H9 (cell line): ENCODE measurements at regions not wholly inside any gene's neighbourhood (a gene's known extent, or its start where the extent isn't known, plus 50 kb on each side); places are given as distances from the start of the nearest gene placed in this dataset.
"Not testable (repeated sequence)": the region's sequence is repeated elsewhere in the genome, so short reads cannot be mapped to it uniquely, and the experiment has no call there.

Experiments
- DNase-seq: peaks from one replicate; pipeline ENCODE4 v3.0.0-alpha.2; 2017
- H2AFZ ChIP-seq: one replicate; pipeline ENCODE4 v1.6.1; 2013; ENCODE audit warnings: mild to moderate bottlenecking, low read length, control low read depth, moderate library complexity
- H2AK5ac ChIP-seq: 2 replicates; pipeline ENCODE4 v1.6.1; 2013; ENCODE audit warnings: low read length, control low read depth, mixed read lengths; ENCODE audit not compliant: insufficient read length
- H2BK120ac ChIP-seq: one replicate; pipeline ENCODE4 v1.6.1; 2013; ENCODE audit warnings: low read depth, mild to moderate bottlenecking, low read length, control low read depth, inconsistent platforms; ENCODE audit not compliant: poor library complexity, severe bottlenecking
- H2BK12ac ChIP-seq: 2 replicates; pipeline ENCODE4 v1.6.1; 2013; ENCODE audit warnings: low read length, control low read depth, mixed read lengths, low read depth; ENCODE audit not compliant: insufficient read length
- H2BK15ac ChIP-seq: 2 replicates; pipeline ENCODE4 v1.6.1; 2013; ENCODE audit warnings: low read depth, low read length, control low read depth
- H2BK20ac ChIP-seq: one replicate; pipeline ENCODE4 v1.6.1; 2013; ENCODE audit warnings: low read depth, mild to moderate bottlenecking, low read length, control low read depth, inconsistent platforms; ENCODE audit not compliant: poor library complexity, severe bottlenecking
- H2BK5ac ChIP-seq: 2 replicates; pipeline ENCODE4 v1.6.1; 2013; ENCODE audit warnings: low read length, control low read depth, mixed read lengths; ENCODE audit not compliant: insufficient read length
- H3K14ac ChIP-seq: 2 replicates; pipeline ENCODE4 v1.6.1; 2013; ENCODE audit warnings: low read length, control low read depth; ENCODE audit not compliant: insufficient read depth
- H3K18ac ChIP-seq: 2 replicates; pipeline ENCODE4 v1.6.1; 2013; ENCODE audit warnings: low read depth, mild to moderate bottlenecking, mixed read lengths, low read length, control low read depth; ENCODE audit not compliant: insufficient read length
- H3K23ac ChIP-seq: 2 replicates; pipeline ENCODE4 v1.6.1; 2013; ENCODE audit warnings: low read length, control low read depth, mixed read lengths, low read depth; ENCODE audit not compliant: insufficient read length
- H3K23me2 ChIP-seq: 2 replicates; pipeline ENCODE4 v1.6.1; 2013; ENCODE audit warnings: low read depth, mild to moderate bottlenecking, mixed read lengths, low read length, control low read depth; ENCODE audit not compliant: insufficient read length, poor library complexity, severe bottlenecking
- H3K27ac ChIP-seq: 2 replicates; pipeline ENCODE4 v1.5.1; 2013; ENCODE audit warnings: low read length, control low read depth, mixed read lengths, low read depth; ENCODE audit not compliant: insufficient read length
- H3K27me3 ChIP-seq: 2 replicates; pipeline ENCODE4 v1.6.1; 2013; ENCODE audit warnings: low read length, control low read depth, inconsistent platforms; ENCODE audit not compliant: insufficient read depth
- H3K4ac ChIP-seq: 2 replicates; pipeline ENCODE4 v1.6.1; 2013; ENCODE audit warnings: low read depth, mild to moderate bottlenecking, control low read depth, inconsistent platforms, low read length, moderate library complexity
- H3K4me1 ChIP-seq: 2 replicates; pipeline ENCODE4 v1.6.1; 2013; ENCODE audit warnings: low read length, control low read depth, inconsistent platforms; ENCODE audit not compliant: insufficient read depth
- H3K4me2 ChIP-seq: 2 replicates; pipeline ENCODE4 v1.6.1; 2013; ENCODE audit warnings: low read length, control low read depth, mixed read lengths; ENCODE audit not compliant: insufficient read length, insufficient read depth
- H3K56ac ChIP-seq: 2 replicates; pipeline ENCODE4 v1.6.1; 2013; ENCODE audit warnings: low read depth, mild to moderate bottlenecking, mixed read lengths, low read length, control low read depth; ENCODE audit not compliant: insufficient read length
- H3K79me1 ChIP-seq: 2 replicates; pipeline ENCODE4 v1.6.1; 2013; ENCODE audit warnings: low read depth, mild to moderate bottlenecking, moderate library complexity, low read length, control low read depth, inconsistent platforms; ENCODE audit not compliant: insufficient read depth, poor library complexity, severe bottlenecking
- H3K79me2 ChIP-seq: 2 replicates; pipeline ENCODE4 v1.6.1; 2013; ENCODE audit warnings: low read length, control low read depth, inconsistent platforms; ENCODE audit not compliant: insufficient read depth
- H3K9ac ChIP-seq: 2 replicates; pipeline ENCODE4 v1.6.1; 2013; ENCODE audit warnings: low read length, control low read depth, mixed read lengths; ENCODE audit not compliant: insufficient read length; ENCODE audit errors: extremely low read depth
- H3K9me3 ChIP-seq: one replicate; pipeline ENCODE4 v1.6.1; 2013; ENCODE audit warnings: low read depth, low read length, inconsistent platforms; ENCODE audit not compliant: control insufficient read depth
- H3T11ph ChIP-seq: one replicate; pipeline ENCODE4 v1.6.1; 2013; ENCODE audit warnings: mild to moderate bottlenecking, low read length, control low read depth, inconsistent platforms
- H4K20me1 ChIP-seq: one replicate; pipeline ENCODE4 v1.6.1; 2013; ENCODE audit not compliant: control insufficient read depth, insufficient read length, insufficient read depth
- H4K5ac ChIP-seq: 2 replicates; pipeline ENCODE4 v1.6.1; 2013; ENCODE audit warnings: low read depth, mild to moderate bottlenecking, mixed read lengths, low read length, control low read depth; ENCODE audit not compliant: insufficient read length
- H4K8ac ChIP-seq: replicated peaks from 2 replicates; pipeline ENCODE4 v1.6.1; 2013; ENCODE audit warnings: low read length, control low read depth, mixed read lengths, low read depth; ENCODE audit not compliant: insufficient read length
- H4K91ac ChIP-seq: 2 replicates; pipeline ENCODE4 v1.6.1; 2013; ENCODE audit warnings: low read depth, mild to moderate bottlenecking, moderate library complexity, mixed read lengths, low read length, control low read depth; ENCODE audit not compliant: insufficient read length
- H3K27ac Mint-ChIP-seq, 3 experiments: 2 replicates in 2 of 3; 3 replicates in 1 of 3; pipeline ENCODE4 v1.8.0; 2020 to 2021; ENCODE audit warnings: mixed read lengths in 3 of 3, mild to moderate bottlenecking in 1 of 3, moderate library complexity in 1 of 3
- H3K27me3 Mint-ChIP-seq: 2 replicates; pipeline ENCODE4 v1.8.0; 2021; ENCODE audit warnings: low read depth, mild to moderate bottlenecking, moderate library complexity, mixed read lengths
- H3K36me3 Mint-ChIP-seq, 3 experiments: 2 replicates in 2 of 3; 3 replicates in 1 of 3; pipeline ENCODE4 v1.8.0; 2020 to 2021; ENCODE audit warnings: low read depth in 3 of 3, mixed read lengths in 3 of 3; ENCODE audit not compliant: insufficient read depth in 1 of 3
- H3K4me1 Mint-ChIP-seq, 2 experiments: 2 replicates each; pipeline ENCODE4 v1.8.0; 2020; ENCODE audit warnings: mixed read lengths in 2 of 2
- H3K4me3 Mint-ChIP-seq, 2 experiments: 2 replicates in 1 of 2; 3 replicates in 1 of 2; pipeline ENCODE4 v1.8.0; 2020 to 2021; ENCODE audit warnings: mild to moderate bottlenecking in 2 of 2, mixed read lengths in 2 of 2, moderate library complexity in 1 of 2
- H3K9me3 Mint-ChIP-seq, 2 experiments: 2 replicates in 1 of 2; 3 replicates in 1 of 2; pipeline ENCODE4 v1.8.0; 2020; ENCODE audit warnings: mild to moderate bottlenecking in 2 of 2, mixed read lengths in 2 of 2, moderate library complexity in 1 of 2
- WGBS: extraction: QIAGEN DNeasy Blood & Tissue Kit; methylation state at CpG from one replicate; pipeline ENCODE4 v1.1.7; 2013; ENCODE audit warnings: missing lambda C conversion rate, low lambda C conversion rate, mixed read lengths; ENCODE audit not compliant: insufficient read length; ENCODE audit errors: extremely low coverage; 5-methylcytosine and 5-hydroxymethylcytosine counted together

DNA sequence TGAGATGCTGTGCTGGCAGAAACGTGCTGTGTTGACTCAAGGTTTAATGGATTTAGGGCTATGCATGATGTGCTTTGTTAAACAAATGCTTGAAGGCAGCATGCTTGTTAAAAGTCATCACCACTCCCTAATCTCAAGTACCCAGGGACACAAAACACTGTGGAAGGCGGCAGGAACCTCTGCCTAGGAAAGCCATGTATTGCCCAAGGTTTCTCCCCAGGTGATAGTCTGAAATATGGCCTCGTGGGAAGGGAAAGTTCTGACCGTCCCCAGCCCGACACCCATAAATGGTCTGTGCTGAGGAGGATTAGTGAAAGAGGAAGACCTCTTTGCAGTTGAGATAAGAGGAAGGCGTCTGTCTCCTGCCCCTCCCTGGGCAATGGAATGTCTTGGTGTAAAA is 79.1 kb upstream of the PARP4 start:
- peak overlapping the region in 2 of 3 experiments; percentile 44 to 69; a peak in 2 of 7 replicates for H3K27ac Mint-ChIP-seq

GRCh38 chr13:24597906-24598670 is 82.1 kb upstream of the ATP12A start:
- not testable (repeated sequence) for H3K4me3 Mint-ChIP-seq, H3K9ac ChIP-seq, H3K27me3 ChIP-seq, H3K4me1 ChIP-seq, H3K18ac ChIP-seq, H3K9me3 Mint-ChIP-seq, H3K14ac ChIP-seq, H2AFZ ChIP-seq, H2BK5ac ChIP-seq, H4K5ac ChIP-seq, H2AK5ac ChIP-seq, H3K36me3 Mint-ChIP-seq, H4K20me1 ChIP-seq, H2BK120ac ChIP-seq, H3K23ac ChIP-seq, H3K4me1 Mint-ChIP-seq, H3K4me2 ChIP-seq, H3K56ac ChIP-seq, H3K27ac ChIP-seq, H4K91ac ChIP-seq, H3K23me2 ChIP-seq, H3T11ph ChIP-seq, H3K27ac Mint-ChIP-seq, H2BK20ac ChIP-seq, H3K4ac ChIP-seq, H3K79me2 ChIP-seq, H3K9me3 ChIP-seq, H2BK15ac ChIP-seq, H2BK12ac ChIP-seq, DNase-seq, H4K8ac ChIP-seq, H3K79me1 ChIP-seq
- no CpG with 5 or more reads among the region's 3 CpGs for WGBS
- H3K27me3 Mint-ChIP-seq: peaks cover 12% of the 10 kb centered on the region

More for the DNA sequence above, 79.1 kb upstream of the PARP4 start:
- H2BK5ac ChIP-seq, H3K4me2 ChIP-seq, H3K79me2 ChIP-seq, H3K9me3 Mint-ChIP-seq, H4K8ac ChIP-seq, H4K5ac ChIP-seq, H4K91ac ChIP-seq, H2BK12ac ChIP-seq, H3K18ac ChIP-seq, H2AK5ac ChIP-seq, H3K56ac ChIP-seq, H3K4me1 ChIP-seq, H3K9me3 ChIP-seq, H3K14ac ChIP-seq, H3T11ph ChIP-seq, H3K4me3 Mint-ChIP-seq, H3K23me2 ChIP-seq, H2BK120ac ChIP-seq, DNase-seq, H4K20me1 ChIP-seq, H3K79me1 ChIP-seq, H2AFZ ChIP-seq, H3K27ac ChIP-seq, H3K27me3 ChIP-seq, H3K4ac ChIP-seq, H3K27me3 Mint-ChIP-seq, H3K23ac ChIP-seq, H2BK15ac ChIP-seq, H3K9ac ChIP-seq, H2BK20ac ChIP-seq: not testable (repeated sequence)
- WGBS: no CpG with 5 or more reads among the region's 6 CpGs
- Mint-ChIP-seq H3K36me3 (peaks cover 0 to 13% (median 3%) of the 10 kb centered on the region in 3 experiments; a peak in 4 of 7 replicates), H3K4me1 (peaks cover 14 to 23% of the 10 kb centered on the region in 2 experiments)
